ENCODE measurements at regions not wholly inside any gene's neighbourhood (a gene's known extent, or its start where the extent isn't known, plus 50 kb on each side); places are given as distances from the start of the nearest gene placed in this dataset.

- TF ChIP-seq POLR2A (IDR thresholded peaks at IDR 0.05; ENCODE audit: low read depth, low read length) (no peak), POLR2AphosphoS5 (IDR thresholded peaks at IDR 0.05; ENCODE audit: low read depth, low read length) (no peak), TAF1 (IDR thresholded peaks at IDR 0.05; ENCODE audit: low read depth, low read length) (no peak), SPI1 (IDR thresholded peaks at IDR 0.05; ENCODE audit: low read depth, low read length) (no peak), PAX5 (IDR thresholded peaks at IDR 0.05; ENCODE audit: insufficient read depth, low read length, severe bottlenecking) (no peak), POU2F2 (IDR thresholded peaks at IDR 0.05; ENCODE audit: low read depth, low read length) (no peak)
Measured at GRCh38 chr11:95688501-95689222, 100.9 kb downstream of the FAM76B start.

Data from GM12891 (cell line).